ENCODE measurements at regions not wholly inside any gene's neighbourhood (a gene's known extent, or its start where the extent isn't known, plus 50 kb on each side); places are given as distances from the start of the nearest gene placed in this dataset.

DNA sequence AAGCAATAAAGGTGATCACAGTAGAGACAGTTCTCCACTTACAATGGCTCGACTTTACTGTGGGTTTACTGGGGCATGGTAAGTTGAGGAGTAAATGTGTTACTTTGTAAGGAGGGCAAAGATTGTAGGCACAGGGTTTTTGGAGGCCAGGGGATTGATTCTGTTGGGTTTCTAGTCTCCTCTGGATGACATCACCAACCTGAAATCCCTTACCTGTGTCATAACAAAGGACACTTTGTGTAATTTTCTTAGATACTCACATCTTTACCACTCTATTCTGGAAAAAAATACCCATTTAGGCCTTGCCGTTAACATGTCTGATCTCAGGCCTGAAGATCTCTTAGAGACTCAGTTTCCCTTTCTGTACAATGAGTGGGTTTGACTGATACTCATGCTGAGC lies 161.7 kb downstream of the GLI2 start:
- Histone ChIP-seq H3K9me3 (ENCODE audit: control insufficient read depth, insufficient read depth, low read length) (peaks cover 3% of the 10 kb centered on the region; the same call in 1 of the 2 replicates), H3K4me3 (ENCODE audit: low read depth, low read length) (no peak overlapping the region), H3K27ac (ENCODE audit: low read depth, low read length) (no peak overlapping the region), H3K27me3 (ENCODE audit: control insufficient read depth, insufficient read depth, low read length) (no peaks in the 10 kb centered on the region)
- no peak for TF ChIP-seq CTCF (IDR thresholded peaks at IDR 0.05; ENCODE audit: low read depth, low read length)
- POLR2A ChIA-PET = no interaction called here
- CTCF ChIA-PET = no interaction called here
- no peak for DNase-seq (ENCODE audit: low read depth, low spot score)

GRCh38 chr2:120898496-120898895 lies 162.8 kb downstream of the GLI2 start:
- no peak for DNase-seq (ENCODE audit: low read depth, low spot score)
- Histone ChIP-seq H3K9me3 (ENCODE audit: control insufficient read depth, insufficient read depth, low read length) (no peaks in the 10 kb centered on the region), H3K4me3 (ENCODE audit: low read depth, low read length) (no peak overlapping the region), H3K27ac (ENCODE audit: low read depth, low read length) (no peak overlapping the region), H3K27me3 (ENCODE audit: control insufficient read depth, insufficient read depth, low read length) (no peaks in the 10 kb centered on the region)
- TF ChIP-seq CTCF (IDR thresholded peaks at IDR 0.05; ENCODE audit: low read depth, low read length) = no peak
- POLR2A ChIA-PET = no interaction called here
- CTCF ChIA-PET = interaction anchor here (0.9 kb wide), 1 partner anchor 202 kb away, joined by 3 read pairs; no protein-coding TSS in a partner anchor

GRCh38 chr2:120898961-120899750 lies 163.5 kb downstream of the GLI2 start:
- Histone ChIP-seq H3K9me3 (ENCODE audit: control insufficient read depth, insufficient read depth, low read length) (no peaks in the 10 kb centered on the region), H3K4me3 (ENCODE audit: low read depth, low read length) (no peak overlapping the region), H3K27me3 (ENCODE audit: control insufficient read depth, insufficient read depth, low read length) (no peaks in the 10 kb centered on the region), H3K27ac (ENCODE audit: low read depth, low read length) (no peak overlapping the region)
- no peak for DNase-seq (ENCODE audit: low read depth, low spot score)
- ChIA-PET CTCF (interaction anchor here (0.9 kb wide), 1 partner anchor 203 kb away, joined by 3 read pairs; no protein-coding TSS in a partner anchor), POLR2A (no interaction called here)
- no peak for TF ChIP-seq CTCF (IDR thresholded peaks at IDR 0.05; ENCODE audit: low read depth, low read length)

- TF ChIP-seq CTCF (IDR thresholded peaks at IDR 0.05; ENCODE audit: low read depth, low read length) = no peak
- CTCF ChIA-PET = no interaction called here
These were observed 164.1 kb downstream of the GLI2 start for GRCh38 chr2:120899771-120900170.

GRCh38 chr2:120901201-120901600 lies 165.5 kb downstream of the GLI2 start:
- Histone ChIP-seq H3K4me3 (ENCODE audit: low read depth, low read length) (no peak overlapping the region), H3K9me3 (ENCODE audit: control insufficient read depth, insufficient read depth, low read length) (no peaks in the 10 kb centered on the region), H3K27ac (ENCODE audit: low read depth, low read length) (no peak overlapping the region), H3K27me3 (ENCODE audit: control insufficient read depth, insufficient read depth, low read length) (no peaks in the 10 kb centered on the region)
- no peak for TF ChIP-seq CTCF (IDR thresholded peaks at IDR 0.05; ENCODE audit: low read depth, low read length)
- POLR2A ChIA-PET = no interaction called here
- DNase-seq (ENCODE audit: low read depth, low spot score) = no peak
- CTCF ChIA-PET = interaction anchor here (1.8 kb wide), 1 partner anchor 205 kb away, joined by 8 read pairs; no protein-coding TSS in a partner anchor

More at GRCh38 chr2:120899771-120900170, 164.1 kb downstream of the GLI2 start:
- Histone ChIP-seq H3K27me3 (ENCODE audit: control insufficient read depth, insufficient read depth, low read length) (no peaks in the 10 kb centered on the region), H3K9me3 (ENCODE audit: control insufficient read depth, insufficient read depth, low read length) (no peaks in the 10 kb centered on the region), H3K4me3 (ENCODE audit: low read depth, low read length) (no peak overlapping the region), H3K27ac (ENCODE audit: low read depth, low read length) (no peak overlapping the region)
- no peak for DNase-seq (ENCODE audit: low read depth, low spot score)
- POLR2A ChIA-PET = no interaction called here

All from AG04450 (cell line).